GM12873 (cell line): ENCODE measurements at regions not wholly inside any gene's neighbourhood (a gene's known extent, or its start where the extent isn't known, plus 50 kb on each side); places are given as distances from the start of the nearest gene placed in this dataset.

ENCODE experiments used
- CTCF ChIP-seq: IDR thresholded peaks from 2 replicates; pipeline ENCODE4 v1.5.1; 2012; ENCODE audit warnings: low read depth, mild to moderate bottlenecking, moderate library complexity, low read length, control low read depth; ENCODE audit not compliant: insufficient read depth; ENCODE audit errors: missing control alignments

DNA sequence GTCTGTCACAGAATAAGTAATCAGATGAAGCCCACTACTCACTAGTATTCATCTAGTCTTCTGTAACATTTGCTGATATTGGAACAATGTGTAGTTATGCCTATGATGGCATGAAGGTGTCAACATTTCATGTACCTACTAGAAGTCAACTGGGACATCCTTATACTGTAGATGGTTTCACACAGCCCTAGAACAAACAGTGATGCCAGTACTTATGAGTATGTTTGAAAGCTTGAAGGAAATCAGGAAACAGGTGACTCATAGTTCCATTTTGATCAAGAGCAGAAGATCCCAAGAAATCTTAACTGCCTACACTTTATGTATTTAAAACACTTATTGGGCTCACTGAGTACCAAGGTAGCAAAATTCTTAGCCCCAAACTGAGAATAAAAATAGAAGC lies 1519.6 kb downstream of the REEP3 start:
- TF ChIP-seq CTCF: no peak

- TF ChIP-seq CTCF: no peak
Observed at GRCh38 chr10:65041307-65041706, 1520.1 kb downstream of the REEP3 start.

GRCh38 chr10:65042496-65042895 lies 1521.3 kb downstream of the REEP3 start:
- no peak for TF ChIP-seq CTCF

- TF ChIP-seq CTCF: no peak
Observed at GRCh38 chr10:65046831-65047230, 1525.6 kb downstream of the REEP3 start.

DNA sequence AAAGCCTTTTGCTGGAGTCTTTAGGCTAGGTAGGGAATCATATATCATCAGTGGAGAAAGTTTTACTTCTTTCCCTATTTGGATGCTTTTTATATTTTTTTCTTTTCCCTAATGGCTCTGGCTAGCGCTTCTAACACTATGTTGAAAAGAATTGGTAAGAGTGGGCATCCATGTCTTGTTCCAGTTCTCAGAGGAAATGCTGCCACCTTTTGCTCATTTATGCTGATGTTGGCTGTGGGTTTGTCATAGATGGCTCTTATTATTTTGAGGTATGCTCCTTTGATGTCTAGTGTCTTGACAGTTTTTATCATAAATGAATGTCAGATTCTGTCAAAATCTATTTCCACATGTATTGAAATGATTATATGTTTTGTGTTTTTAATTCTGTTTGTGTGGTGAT lies 1544.1 kb downstream of the REEP3 start:
- TF ChIP-seq CTCF: no peak

DNA sequence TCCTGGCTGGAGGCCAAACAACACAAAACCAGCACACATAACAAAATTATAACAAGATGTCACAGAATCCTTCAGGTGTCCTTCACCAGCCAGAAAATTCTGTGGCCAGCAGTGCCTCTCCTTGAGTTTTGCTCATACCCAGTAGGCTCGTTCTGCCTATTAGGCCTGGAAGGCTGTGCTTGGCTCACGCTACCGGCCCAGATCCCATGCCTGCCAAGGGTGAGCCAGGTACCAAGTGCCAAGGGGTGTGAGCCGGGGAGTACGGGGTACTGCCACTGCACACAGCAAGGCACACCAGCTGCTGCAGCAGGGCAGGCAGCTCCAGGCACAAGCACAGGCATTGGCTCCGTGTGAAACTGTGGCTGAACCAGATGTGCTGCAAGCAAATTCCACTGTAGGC lies 1562.0 kb downstream of the REEP3 start:
- TF ChIP-seq CTCF: no peak

DNA sequence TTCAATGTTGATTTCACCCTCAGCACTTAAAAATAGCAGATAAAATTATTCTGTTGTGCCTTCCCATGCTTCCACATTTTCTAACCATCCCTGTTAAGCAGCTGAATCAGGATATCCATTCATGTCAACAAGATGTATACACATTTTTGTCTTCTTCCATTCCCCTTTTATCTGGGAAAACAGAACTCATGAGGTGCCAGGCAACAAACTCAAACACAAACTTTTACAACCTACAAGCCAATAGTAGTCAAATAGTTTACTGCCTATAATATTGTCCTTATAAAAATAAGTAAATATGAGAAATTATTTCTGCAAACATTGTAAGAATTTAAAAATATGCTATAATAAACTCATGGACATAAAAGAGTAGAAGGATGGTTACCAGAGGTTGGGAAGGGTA lies 1569.8 kb downstream of the REEP3 start:
- no peak for TF ChIP-seq CTCF

- no peak for TF ChIP-seq CTCF
Observed at GRCh38 chr10:65100146-65100545, 1578.9 kb downstream of the REEP3 start.
